Mesendoderm (in vitro differentiated cells): ENCODE measurements at regions not wholly inside any gene's neighbourhood (a gene's known extent, or its start where the extent isn't known, plus 50 kb on each side); places are given as distances from the start of the nearest gene placed in this dataset.

Experiments
- DNase-seq: peaks from one replicate; pipeline ENCODE4 v3.0.0; 2013
- H2AK5ac ChIP-seq: 2 replicates; pipeline ENCODE4 v1.6.1; 2013; ENCODE audit warnings: low read length, inconsistent platforms
- H2BK120ac ChIP-seq: 2 replicates; pipeline ENCODE4 v1.6.1; 2013; ENCODE audit warnings: low read depth, mild to moderate bottlenecking, low read length, moderate library complexity, mixed read lengths
- H2BK15ac ChIP-seq: replicated peaks from 2 replicates; pipeline ENCODE4 v1.6.1; 2013; ENCODE audit warnings: low read depth, mild to moderate bottlenecking, moderate library complexity
- H2BK5ac ChIP-seq: 2 replicates; pipeline ENCODE4 v1.6.1; 2013; ENCODE audit warnings: low read length, inconsistent platforms
- H3K18ac ChIP-seq: 2 replicates; pipeline ENCODE4 v1.6.1; 2013; ENCODE audit warnings: mild to moderate bottlenecking, low read length, mixed read lengths
- H3K23ac ChIP-seq: one replicate; pipeline ENCODE4 v1.6.1; 2013; ENCODE audit warnings: low read length
- H3K27ac ChIP-seq: 2 replicates; pipeline ENCODE4 v1.5.1; 2013; ENCODE audit warnings: low read depth, mild to moderate bottlenecking, inconsistent platforms, low read length, moderate library complexity
- H3K27me3 ChIP-seq: 2 replicates; pipeline ENCODE4 v1.6.1; 2013; ENCODE audit warnings: low read length, control low read depth, mild to moderate bottlenecking, inconsistent platforms; ENCODE audit not compliant: insufficient read depth, poor library complexity
- H3K36me3 ChIP-seq: 2 replicates; pipeline ENCODE4 v1.6.1; 2013; ENCODE audit warnings: low read length, inconsistent platforms; ENCODE audit not compliant: control insufficient read depth, insufficient read depth
- H3K4ac ChIP-seq: one replicate; pipeline ENCODE4 v1.6.1; 2013; ENCODE audit warnings: low read depth, mild to moderate bottlenecking, low read length, moderate library complexity
- H3K4me1 ChIP-seq: 2 replicates; pipeline ENCODE4 v1.6.1; 2013; ENCODE audit warnings: low read depth, low read length, inconsistent platforms; ENCODE audit not compliant: control insufficient read depth
- H3K4me2 ChIP-seq: 2 replicates; pipeline ENCODE4 v1.6.1; 2013; ENCODE audit warnings: low read length
- H3K4me3 ChIP-seq: 2 replicates; pipeline ENCODE4 v1.5.1; 2013; ENCODE audit warnings: mild to moderate bottlenecking, low read length
- H3K56ac ChIP-seq: one replicate; pipeline ENCODE4 v1.6.1; 2013; ENCODE audit warnings: low read length
- H3K79me1 ChIP-seq: 2 replicates; pipeline ENCODE4 v1.6.1; 2013; ENCODE audit warnings: low read length, inconsistent platforms
- H3K79me2 ChIP-seq: 2 replicates; pipeline ENCODE4 v1.6.1; 2013; ENCODE audit warnings: mild to moderate bottlenecking, low read length; ENCODE audit not compliant: control insufficient read depth, insufficient read depth
- H3K9ac ChIP-seq: 2 replicates; pipeline ENCODE4 v1.6.1; 2013; ENCODE audit warnings: low read length, inconsistent platforms
- H4K5ac ChIP-seq: one replicate; pipeline ENCODE4 v1.6.1; 2013; ENCODE audit warnings: low read length
- H4K8ac ChIP-seq: one replicate; pipeline ENCODE4 v1.6.1; 2013; ENCODE audit warnings: low read depth, mild to moderate bottlenecking, control low read depth, low read length, moderate library complexity
- WGBS: extraction: QIAGEN DNeasy Blood & Tissue Kit; methylation state at CpG from one replicate; pipeline ENCODE4 v1.1.7; 2013; ENCODE audit warnings: low lambda C conversion rate, missing lambda C conversion rate; ENCODE audit not compliant: insufficient coverage; ENCODE audit errors: extremely low coverage; 5-methylcytosine and 5-hydroxymethylcytosine counted together

GRCh38 chr2:191582355-191582754 lies 95.6 kb upstream of the NABP1 start:
- no peak overlapping the region for H3K27ac ChIP-seq
- H3K4me2 ChIP-seq, result no peak overlapping the region
- H3K36me3 ChIP-seq, result no peaks in the 10 kb centered on the region
- H3K4me3 ChIP-seq, result no peak overlapping the region
- no peak overlapping the region for H4K5ac ChIP-seq
- no peak overlapping the region for H3K18ac ChIP-seq
- no peak overlapping the region for H4K8ac ChIP-seq
- no peak overlapping the region for H2AK5ac ChIP-seq
- no peaks in the 10 kb centered on the region for H3K27me3 ChIP-seq
- no peak overlapping the region for H3K23ac ChIP-seq
- no peak overlapping the region for H2BK15ac ChIP-seq
- no peaks in the 10 kb centered on the region for H3K4me1 ChIP-seq
- DNase-seq, result peak; percentile 60
- no peak overlapping the region for H2BK120ac ChIP-seq
- H3K56ac ChIP-seq, result no peak overlapping the region
- H2BK5ac ChIP-seq, result no peak overlapping the region
- no peak overlapping the region for H3K9ac ChIP-seq
- no peak overlapping the region for H3K4ac ChIP-seq
- no peaks in the 10 kb centered on the region for H3K79me1 ChIP-seq
- H3K79me2 ChIP-seq, result no peaks in the 10 kb centered on the region

DNA sequence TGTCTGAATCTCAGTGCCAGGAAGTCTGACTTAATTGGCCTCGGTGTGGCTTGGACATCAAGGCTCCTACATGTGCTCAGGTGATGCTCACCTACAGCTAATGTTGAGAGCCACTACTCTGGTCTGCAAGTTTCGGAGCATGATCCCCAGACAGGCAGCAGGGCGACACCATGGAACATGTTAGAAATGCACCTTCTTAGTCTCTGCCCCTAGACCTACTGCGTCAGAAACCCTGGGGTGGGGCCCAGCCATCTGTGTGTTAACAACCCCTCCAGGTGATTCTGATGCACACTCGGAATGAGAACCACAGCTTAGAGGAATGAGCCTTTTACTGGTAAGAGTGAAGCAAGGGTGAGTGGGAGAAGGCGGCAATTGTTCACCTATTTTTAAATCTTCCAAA lies 86.9 kb upstream of the NABP1 start:
- Histone ChIP-seq H4K8ac (no peak overlapping the region), H2AK5ac (no peak overlapping the region), H3K4me3 (no peak overlapping the region), H3K23ac (no peak overlapping the region), H3K4ac (no peak overlapping the region), H3K4me1 (no peaks in the 10 kb centered on the region), H3K4me2 (no peak overlapping the region), H3K36me3 (no peaks in the 10 kb centered on the region), H3K56ac (no peak overlapping the region), H4K5ac (no peak overlapping the region), H3K79me2 (no peaks in the 10 kb centered on the region), H3K27ac (no peak overlapping the region), H2BK15ac (no peak overlapping the region), H3K27me3 (no peaks in the 10 kb centered on the region), H2BK5ac (no peak overlapping the region), H2BK120ac (no peak overlapping the region), H3K9ac (no peak overlapping the region), H3K79me1 (no peaks in the 10 kb centered on the region), H3K18ac (no peak overlapping the region)
- no peak for DNase-seq
- no CpG with 5 or more reads among the region's 6 CpGs for WGBS

GRCh38 chr2:191593622-191594385 lies 84.1 kb upstream of the NABP1 start:
- no peak overlapping the region for H3K27ac ChIP-seq

GRCh38 chr2:191597186-191597751 lies 80.7 kb upstream of the NABP1 start:
- H3K4me2 ChIP-seq, result no peak overlapping the region
- DNase-seq, result no peak
- H2BK120ac ChIP-seq, result no peak overlapping the region
- H3K27ac ChIP-seq, result no peak overlapping the region
- no peaks in the 10 kb centered on the region for H3K79me1 ChIP-seq
- no peaks in the 10 kb centered on the region for H3K79me2 ChIP-seq
- H3K4me3 ChIP-seq, result no peak overlapping the region
- H3K36me3 ChIP-seq, result no peaks in the 10 kb centered on the region
- H2BK15ac ChIP-seq, result no peak overlapping the region
- H3K4ac ChIP-seq, result no peak overlapping the region
- WGBS, result no CpG with 5 or more reads among the region's 9 CpGs
- no peak overlapping the region for H3K23ac ChIP-seq
- H4K8ac ChIP-seq, result no peak overlapping the region
- H3K9ac ChIP-seq, result no peak overlapping the region
- H3K56ac ChIP-seq, result no peak overlapping the region
- no peak overlapping the region for H2BK5ac ChIP-seq
- H4K5ac ChIP-seq, result no peak overlapping the region
- no peaks in the 10 kb centered on the region for H3K27me3 ChIP-seq
- no peak overlapping the region for H3K18ac ChIP-seq
- H3K4me1 ChIP-seq, result no peaks in the 10 kb centered on the region
- H2AK5ac ChIP-seq, result no peak overlapping the region

More at GRCh38 chr2:191593622-191594385, 84.1 kb upstream of the NABP1 start:
- Histone ChIP-seq H3K56ac (peak overlapping the region; percentile 7), H3K79me1 (no peaks in the 10 kb centered on the region), H3K18ac (no peak overlapping the region), H2BK5ac (no peak overlapping the region), H2BK120ac (no peak overlapping the region), H3K23ac (no peak overlapping the region), H3K4ac (no peak overlapping the region), H3K4me2 (no peak overlapping the region), H4K5ac (no peak overlapping the region), H4K8ac (no peak overlapping the region), H3K79me2 (no peaks in the 10 kb centered on the region), H2AK5ac (no peak overlapping the region), H3K4me3 (no peak overlapping the region), H3K27me3 (no peaks in the 10 kb centered on the region), H2BK15ac (no peak overlapping the region), H3K36me3 (no peaks in the 10 kb centered on the region), H3K4me1 (no peaks in the 10 kb centered on the region), H3K9ac (no peak overlapping the region)
- no CpG with 5 or more reads among the region's 5 CpGs for WGBS
- DNase-seq, result no peak

- Histone ChIP-seq H3K27me3 (no peaks in the 10 kb centered on the region), H3K79me1 (no peaks in the 10 kb centered on the region), H3K9ac (no peak overlapping the region), H3K79me2 (no peaks in the 10 kb centered on the region), H3K56ac (no peak overlapping the region), H3K4me3 (no peak overlapping the region), H2BK15ac (no peak overlapping the region), H3K27ac (no peak overlapping the region), H3K4me1 (no peaks in the 10 kb centered on the region), H2BK5ac (no peak overlapping the region), H4K5ac (no peak overlapping the region), H3K36me3 (no peaks in the 10 kb centered on the region), H3K4ac (no peak overlapping the region), H4K8ac (no peak overlapping the region), H2BK120ac (no peak overlapping the region), H3K18ac (no peak overlapping the region), H2AK5ac (no peak overlapping the region), H3K23ac (no peak overlapping the region), H3K4me2 (no peak overlapping the region)
- DNase-seq, result no peak
These were observed 79.6 kb upstream of the NABP1 start for GRCh38 chr2:191598296-191598695.

DNA sequence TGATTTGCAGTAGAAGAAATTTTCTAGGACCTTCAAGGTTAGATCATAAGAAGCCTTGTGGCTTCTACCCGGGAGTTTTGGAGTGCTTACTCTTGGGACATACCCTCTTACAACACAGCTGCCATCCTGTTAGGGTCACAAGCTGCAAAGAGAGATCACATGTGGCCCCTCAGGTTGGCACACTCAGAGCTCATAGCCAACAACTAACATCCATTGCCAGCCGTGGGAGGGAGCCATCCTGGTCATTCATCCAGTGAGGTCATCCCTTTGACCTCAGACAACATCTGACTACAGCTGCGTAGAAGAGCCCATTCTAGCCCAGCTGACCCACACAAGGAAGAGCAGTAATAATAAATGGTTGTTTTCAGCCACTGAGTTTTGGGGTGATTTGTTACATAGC lies 76.9 kb upstream of the NABP1 start:
- no peaks in the 10 kb centered on the region for H3K36me3 ChIP-seq

More for the DNA sequence above, 76.9 kb upstream of the NABP1 start:
- no CpG with 5 or more reads among the region's 3 CpGs for WGBS
- Histone ChIP-seq H3K4me3 (no peak overlapping the region), H3K23ac (no peak overlapping the region), H3K27ac (no peak overlapping the region), H4K5ac (no peak overlapping the region), H3K4me1 (no peaks in the 10 kb centered on the region), H4K8ac (no peak overlapping the region), H3K56ac (no peak overlapping the region), H3K79me2 (no peaks in the 10 kb centered on the region), H2BK5ac (no peak overlapping the region), H2AK5ac (no peak overlapping the region), H3K27me3 (no peaks in the 10 kb centered on the region), H3K18ac (no peak overlapping the region), H3K9ac (no peak overlapping the region), H2BK120ac (no peak overlapping the region), H3K4me2 (no peak overlapping the region), H3K79me1 (no peaks in the 10 kb centered on the region), H2BK15ac (no peak overlapping the region), H3K4ac (no peak overlapping the region)
- no peak for DNase-seq
